Neural cell (in vitro differentiated cells): ENCODE measurements at regions not wholly inside any gene's neighbourhood (a gene's known extent, or its start where the extent isn't known, plus 50 kb on each side); places are given as distances from the start of the nearest gene placed in this dataset.

Experiments
- H2AFZ ChIP-seq: fragments of 200-600, 300-800 bp; sonication (generic), shearing (Covaris generic); 2 replicates; pipeline ENCODE4 v1.6.0; 2014; ENCODE audit warnings: low read depth, mild to moderate bottlenecking, antibody characterized with exemption, low read length, moderate library complexity
- H3F3A ChIP-seq: fragments of 200-600 bp; shearing (Covaris generic); 2 replicates; pipeline ENCODE4 v1.6.1; 2016; ENCODE audit warnings: mild to moderate bottlenecking, moderate library complexity, mixed read lengths, antibody characterized with exemption, low read length; ENCODE audit not compliant: insufficient read depth, poor library complexity, severe bottlenecking
- H3K27ac ChIP-seq: fragments of 200-600, 300-800 bp; sonication (generic), shearing (Covaris generic); 2 replicates; pipeline ENCODE4 v1.5.1; 2014; ENCODE audit warnings: mild to moderate bottlenecking, low read length, moderate library complexity
- H3K27me3 ChIP-seq: fragments of 300-800, 200-600 bp; sonication (generic), shearing (Covaris generic); 2 replicates; pipeline ENCODE4 v1.6.0; 2014; ENCODE audit warnings: mild to moderate bottlenecking, low read depth, low read length, moderate library complexity; ENCODE audit not compliant: insufficient read depth
- H3K36me3 ChIP-seq: fragments of 300-800, 200-600 bp; sonication (generic), shearing (Covaris generic); 2 replicates; pipeline ENCODE4 v1.5.1; 2014; ENCODE audit warnings: mild to moderate bottlenecking, antibody characterized with exemption, low read length, moderate library complexity; ENCODE audit not compliant: insufficient read depth
- H3K4me2 ChIP-seq: fragments of 300-800, 200-600 bp; sonication (generic), shearing (Covaris generic); 2 replicates; pipeline ENCODE4 v1.6.0; 2014; ENCODE audit warnings: mild to moderate bottlenecking, low read length
- H3K4me3 ChIP-seq: fragments of 300-800, 200-600 bp; sonication (generic), shearing (Covaris generic); 2 replicates; pipeline ENCODE4 v1.5.1; 2014; ENCODE audit warnings: mild to moderate bottlenecking, low read length, moderate library complexity
- H3K79me2 ChIP-seq: fragments of 200-600 bp; shearing (Covaris generic); replicated peaks from 2 replicates; pipeline ENCODE4 v1.6.0; 2014; ENCODE audit warnings: mild to moderate bottlenecking, low read length, moderate library complexity; ENCODE audit not compliant: insufficient read depth
- H3K9ac ChIP-seq: fragments of 300-800, 200-600 bp; sonication (generic), shearing (Covaris generic); 2 replicates; pipeline ENCODE4 v1.6.1; 2016; ENCODE audit warnings: mild to moderate bottlenecking, low read length, mixed read lengths
- H3K9me2 ChIP-seq: fragments of 200-600 bp; shearing (Covaris generic); 2 replicates; pipeline ENCODE4 v1.6.1; 2016; ENCODE audit warnings: mild to moderate bottlenecking, low read length, mixed read lengths; ENCODE audit not compliant: insufficient read depth
- H3K9me3 ChIP-seq: fragments of 200-600, 300-800 bp; sonication (generic), shearing (Covaris generic); 2 replicates; pipeline ENCODE4 v1.6.1; 2016; ENCODE audit warnings: mild to moderate bottlenecking, mixed run types, low read length, moderate library complexity, mixed read lengths
- H4K20me1 ChIP-seq: fragments of 200-600 bp; shearing (Covaris generic); 2 replicates; pipeline ENCODE4 v1.6.1; 2016; ENCODE audit warnings: mild to moderate bottlenecking, mixed run types; ENCODE audit not compliant: insufficient read depth
- CTCF ChIP-seq: fragments of 450-650 bp; IDR thresholded peaks from 2 replicates; pipeline ENCODE4 v1.5.1; 2014; ENCODE audit warnings: antibody characterized with exemption, mild to moderate bottlenecking, moderate library complexity; ENCODE audit not compliant: poor library complexity, severe bottlenecking
- EP300 ChIP-seq: fragments of 450-650 bp; conservative IDR thresholded peaks from 2 replicates; pipeline ENCODE4 v1.6.1; 2014; ENCODE audit warnings: antibody characterized with exemption, mild to moderate bottlenecking, moderate library complexity; ENCODE audit not compliant: poor library complexity, severe bottlenecking
- EZH2 ChIP-seq: fragments of 200-600, 300-800 bp; shearing (Covaris generic), sonication (generic); IDR thresholded peaks from 2 replicates; pipeline ENCODE4 v1.6.1; 2014; ENCODE audit warnings: antibody characterized with exemption, low read length, borderline replicate concordance, mild to moderate bottlenecking; ENCODE audit not compliant: insufficient read depth, poor library complexity, severe bottlenecking
- MXI1 ChIP-seq: fragments of 450-650 bp; conservative IDR thresholded peaks from 2 replicates; pipeline ENCODE4 v1.6.1; 2014; ENCODE audit warnings: antibody characterized with exemption, mild to moderate bottlenecking; ENCODE audit not compliant: poor library complexity, severe bottlenecking
- POLR2AphosphoS5 ChIP-seq: IDR thresholded peaks from 2 replicates; pipeline ENCODE4 v1.6.1; 2012
- RAD21 ChIP-seq: fragments of 450-650 bp; conservative IDR thresholded peaks from 2 replicates; pipeline ENCODE4 v1.6.1; 2014; ENCODE audit warnings: antibody characterized with exemption, mild to moderate bottlenecking, moderate library complexity
- REST ChIP-seq: IDR thresholded peaks from 2 replicates; pipeline ENCODE4 v1.6.1; 2012; ENCODE audit warnings: borderline replicate concordance
- SMC3 ChIP-seq: fragments of 450-650 bp; conservative IDR thresholded peaks from 2 replicates; pipeline ENCODE4 v1.6.1; 2014; ENCODE audit warnings: antibody characterized with exemption, mild to moderate bottlenecking, moderate library complexity; ENCODE audit not compliant: poor library complexity
- TAF1 ChIP-seq: IDR thresholded peaks from 2 replicates; pipeline ENCODE4 v1.6.1; 2012; ENCODE audit warnings: low read depth

GRCh38 chr3:64936556-64936955, 248.8 kb upstream of the ADAMTS9 start:
- H3K79me2 ChIP-seq: no peaks in the 10 kb centered on the region
- no peaks in the 10 kb centered on the region for H3K9me2 ChIP-seq
- no peaks in the 10 kb centered on the region for H3F3A ChIP-seq
- no peak overlapping the region for H3K4me2 ChIP-seq
- no peaks in the 10 kb centered on the region for H3K9me3 ChIP-seq
- H3K27ac ChIP-seq: no peak overlapping the region
- H2AFZ ChIP-seq: no peak overlapping the region
- no peak overlapping the region for H3K4me3 ChIP-seq
- H3K36me3 ChIP-seq: no peaks in the 10 kb centered on the region
- H3K27me3 ChIP-seq: no peaks in the 10 kb centered on the region
- no peak for TF ChIP-seq EZH2
- TF ChIP-seq POLR2AphosphoS5: no peak
- no peak for TF ChIP-seq TAF1
- no peak for TF ChIP-seq EP300
- TF ChIP-seq SMC3: no peak
- no peaks in the 10 kb centered on the region for H4K20me1 ChIP-seq
- no peak overlapping the region for H3K9ac ChIP-seq

- H4K20me1 ChIP-seq: no peaks in the 10 kb centered on the region
- H3F3A ChIP-seq: no peaks in the 10 kb centered on the region
- no peak overlapping the region for H3K4me3 ChIP-seq
- no peaks in the 10 kb centered on the region for H3K79me2 ChIP-seq
- H3K27ac ChIP-seq: no peak overlapping the region
- no peaks in the 10 kb centered on the region for H3K27me3 ChIP-seq
- no peaks in the 10 kb centered on the region for H3K36me3 ChIP-seq
- no peak overlapping the region for H3K9ac ChIP-seq
- H3K4me2 ChIP-seq: no peak overlapping the region
- TF ChIP-seq MXI1: no peak
- TF ChIP-seq REST: no peak
- TF ChIP-seq SMC3: no peak
- TF ChIP-seq POLR2AphosphoS5: no peak
- TF ChIP-seq CTCF: no peak
- TF ChIP-seq TAF1: no peak
- no peak for TF ChIP-seq EP300
- no peak for TF ChIP-seq RAD21
- TF ChIP-seq EZH2: no peak
- no peaks in the 10 kb centered on the region for H3K9me3 ChIP-seq
- H2AFZ ChIP-seq: no peak overlapping the region
- H3K9me2 ChIP-seq: no peaks in the 10 kb centered on the region
Observed at GRCh38 chr3:64935971-64936370, 248.2 kb upstream of the ADAMTS9 start.
